ENCODE measurements at regions not wholly inside any gene's neighbourhood (a gene's known extent, or its start where the extent isn't known, plus 50 kb on each side); places are given as distances from the start of the nearest gene placed in this dataset.

DNA sequence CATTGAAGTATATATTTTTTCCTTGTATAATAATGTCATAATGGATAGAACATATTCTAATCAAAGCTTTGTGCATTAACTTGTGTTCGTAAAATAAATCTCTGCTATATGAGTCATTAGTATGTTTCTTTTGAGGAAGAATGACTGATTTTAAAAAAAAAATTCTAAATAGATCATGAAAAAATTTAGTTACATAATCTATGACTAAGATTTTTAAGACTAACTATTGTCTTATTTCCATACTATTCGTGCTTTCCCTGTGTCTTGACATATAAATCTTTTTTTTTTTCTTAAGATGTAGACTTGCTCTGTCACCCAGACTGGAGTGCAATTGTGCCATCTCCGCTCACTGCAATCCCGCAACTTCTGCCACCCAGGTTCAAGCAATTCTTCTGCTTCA lies 226.1 kb downstream of the DSEL start:
- Histone ChIP-seq H3K4me3 (no peak overlapping the region), H3K9me3 (ENCODE audit: control insufficient read depth in 4 of 4, insufficient read depth in 3 of 4, low read length in 3 of 4) (no peaks in the 10 kb centered on the region), H3K27me3 (ENCODE audit: control insufficient read depth in 3 of 3, insufficient read depth in 3 of 3, low read length in 2 of 3) (no peaks in the 10 kb centered on the region), H3K9ac (ENCODE audit: insufficient read depth in 1 of 2, low read length in 2 of 2) (no peak overlapping the region), H3K36me3 (ENCODE audit: control insufficient read depth in 4 of 4, insufficient read depth in 4 of 4, low read length in 4 of 4) (no peaks in the 10 kb centered on the region), H3K4me1 (ENCODE audit: control insufficient read depth in 5 of 5, insufficient read depth in 5 of 5, low read length in 5 of 5) (no peaks in the 10 kb centered on the region), H3K27ac (ENCODE audit: low read depth in 1 of 2, low read length in 1 of 2) (no peak overlapping the region)
- ATAC-seq (ENCODE audit: insufficient read depth, low FRiP score): no peak
- no peak for TF ChIP-seq CTCF (IDR thresholded peaks at IDR 0.05; ENCODE audit: control extremely low read depth, extremely low read depth)
- DNase-seq: no peak
- WGBS, 2 donors: 93 to 94% methylated on average over 4 of the region's 4 CpGs

DNA sequence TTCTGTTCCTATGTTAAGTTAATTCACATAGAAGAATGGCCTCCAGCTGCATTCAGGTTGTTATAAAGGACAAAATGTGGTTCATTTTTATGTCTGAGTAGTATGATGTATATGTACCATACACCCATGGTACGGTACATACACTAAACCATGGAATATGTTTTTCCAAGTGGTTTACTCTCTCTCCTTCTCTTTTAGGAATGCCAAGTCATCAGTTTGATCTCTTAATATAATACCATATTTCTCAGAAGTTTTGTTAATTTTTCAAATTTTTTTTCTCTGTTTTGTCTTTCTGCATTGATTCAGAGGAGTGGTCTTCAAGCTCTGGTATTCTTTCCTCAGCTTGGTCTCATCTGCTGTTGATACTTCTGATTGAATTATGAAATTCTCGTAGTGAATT lies 230.9 kb downstream of the DSEL start:
- ATAC-seq (ENCODE audit: insufficient read depth, low FRiP score): no peak
- Histone ChIP-seq H3K36me3 (ENCODE audit: control insufficient read depth in 4 of 4, insufficient read depth in 4 of 4, low read length in 4 of 4) (no peaks in the 10 kb centered on the region), H3K27me3 (ENCODE audit: control insufficient read depth in 3 of 3, insufficient read depth in 3 of 3, low read length in 2 of 3) (no peaks in the 10 kb centered on the region), H3K4me1 (ENCODE audit: control insufficient read depth in 5 of 5, insufficient read depth in 5 of 5, low read length in 5 of 5) (no peaks in the 10 kb centered on the region), H3K9ac (ENCODE audit: insufficient read depth in 1 of 2, low read length in 2 of 2) (no peak overlapping the region), H3K27ac (ENCODE audit: low read depth in 1 of 2, low read length in 1 of 2) (no peak overlapping the region), H3K9me3 (ENCODE audit: control insufficient read depth in 4 of 4, insufficient read depth in 3 of 4, low read length in 3 of 4) (no peaks in the 10 kb centered on the region), H3K4me3 (no peak overlapping the region)
- no peak for TF ChIP-seq CTCF (IDR thresholded peaks at IDR 0.05; ENCODE audit: control extremely low read depth, extremely low read depth)
- 87 to 92% methylated on average over 2 of the region's 2 CpGs for WGBS, 2 donors
- no peak for DNase-seq

DNA sequence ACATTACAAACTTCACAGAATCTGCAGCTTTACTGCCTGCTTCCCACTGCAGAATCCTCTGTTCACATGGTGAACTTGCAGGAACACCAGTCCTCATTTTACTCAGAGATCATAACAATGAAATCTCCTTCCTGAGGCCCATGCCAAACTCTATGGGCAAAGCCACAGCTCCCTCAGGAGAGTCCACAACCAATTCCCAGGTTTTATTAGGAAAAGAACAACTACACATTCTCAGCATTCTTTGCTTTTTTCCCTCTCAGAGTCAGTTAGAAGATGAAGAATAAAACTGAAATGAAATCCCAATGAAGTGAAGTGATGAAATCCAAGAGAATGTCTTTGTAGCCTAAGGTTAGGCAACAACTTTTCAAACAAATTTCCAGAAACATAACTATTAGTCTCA lies 233.7 kb downstream of the DSEL start:
- H3K4me1 ChIP-seq (ENCODE audit: control insufficient read depth in 5 of 5, insufficient read depth in 5 of 5, low read length in 5 of 5): no peaks in the 10 kb centered on the region
- no peak overlapping the region for H3K9ac ChIP-seq (ENCODE audit: insufficient read depth in 1 of 2, low read length in 2 of 2)
- TF ChIP-seq CTCF (IDR thresholded peaks at IDR 0.05; ENCODE audit: control extremely low read depth, extremely low read depth): no peak
- no peaks in the 10 kb centered on the region for H3K27me3 ChIP-seq (ENCODE audit: control insufficient read depth in 3 of 3, insufficient read depth in 3 of 3, low read length in 2 of 3)
- no peak for DNase-seq
- ATAC-seq (ENCODE audit: insufficient read depth, low FRiP score): no peak
- H3K9me3 ChIP-seq (ENCODE audit: control insufficient read depth in 4 of 4, insufficient read depth in 3 of 4, low read length in 3 of 4): no peaks in the 10 kb centered on the region
- no peak overlapping the region for H3K27ac ChIP-seq (ENCODE audit: low read depth in 1 of 2, low read length in 1 of 2)
- H3K36me3 ChIP-seq (ENCODE audit: control insufficient read depth in 4 of 4, insufficient read depth in 4 of 4, low read length in 4 of 4): no peaks in the 10 kb centered on the region
- no peak overlapping the region for H3K4me3 ChIP-seq

- no peak overlapping the region for H3K9ac ChIP-seq (ENCODE audit: insufficient read depth in 1 of 2, low read length in 2 of 2)
- H3K9me3 ChIP-seq (ENCODE audit: control insufficient read depth in 4 of 4, insufficient read depth in 3 of 4, low read length in 3 of 4): no peaks in the 10 kb centered on the region
- H3K4me3 ChIP-seq: no peak overlapping the region
- no peak overlapping the region for H3K27ac ChIP-seq (ENCODE audit: low read depth in 1 of 2, low read length in 1 of 2)
- no peaks in the 10 kb centered on the region for H3K36me3 ChIP-seq (ENCODE audit: control insufficient read depth in 4 of 4, insufficient read depth in 4 of 4, low read length in 4 of 4)
- H3K27me3 ChIP-seq (ENCODE audit: control insufficient read depth in 3 of 3, insufficient read depth in 3 of 3, low read length in 2 of 3): no peaks in the 10 kb centered on the region
- ATAC-seq (ENCODE audit: insufficient read depth, low FRiP score) (no peak), DNase-seq (no peak)
- H3K4me1 ChIP-seq (ENCODE audit: control insufficient read depth in 5 of 5, insufficient read depth in 5 of 5, low read length in 5 of 5): no peaks in the 10 kb centered on the region
- TF ChIP-seq CTCF (IDR thresholded peaks at IDR 0.05; ENCODE audit: control extremely low read depth, extremely low read depth): no peak
- 73 to 75% methylated on average over 1 of the region's 1 CpG for WGBS, 2 donors
Measured at GRCh38 chr18:67281746-67282145, 234.8 kb downstream of the DSEL start.
